ENCODE measurements at regions not wholly inside any gene's neighbourhood (a gene's known extent, or its start where the extent isn't known, plus 50 kb on each side); places are given as distances from the start of the nearest gene placed in this dataset.
A peak's percentile ranks its signal among the peaks of the same experiment; 100 is the strongest.

- DNase-seq (ENCODE audit: low read depth), result peak; percentile 10
Measured at GRCh38 chr5:112653638-112654205, 84.0 kb upstream of the APC start.

GRCh38 chr5:112655513-112655912 lies 82.2 kb upstream of the APC start:
- DNase-seq (ENCODE audit: low read depth), result no peak

- DNase-seq (ENCODE audit: low read depth), result peak; percentile 11
Measured at GRCh38 chr5:112656451-112656850, 81.2 kb upstream of the APC start.

- no peak for DNase-seq (ENCODE audit: low read depth)
Measured at GRCh38 chr5:112657804-112658203, 79.9 kb upstream of the APC start.

- DNase-seq (ENCODE audit: low read depth), result no peak
Measured at GRCh38 chr5:112660359-112660758, 77.3 kb upstream of the APC start.

GRCh38 chr5:112663146-112663545 lies 74.5 kb upstream of the APC start:
- DNase-seq (ENCODE audit: low read depth), result no peak

- DNase-seq (ENCODE audit: low read depth), result peak; percentile 52
Measured at GRCh38 chr5:112668016-112668415, 69.7 kb upstream of the APC start.

- no peak for DNase-seq (ENCODE audit: low read depth)
Measured at GRCh38 chr5:112668911-112669310, 68.8 kb upstream of the APC start.

- DNase-seq (ENCODE audit: low read depth), result no peak
Measured at GRCh38 chr5:112669328-112669963, 68.2 kb upstream of the APC start.

GRCh38 chr5:112671687-112672086 lies 66.0 kb upstream of the APC start:
- DNase-seq (ENCODE audit: low read depth), result no peak

- peak; percentile 25 for DNase-seq (ENCODE audit: low read depth)
Measured at GRCh38 chr5:112681481-112681908, 56.2 kb upstream of the APC start.

GRCh38 chr5:112682621-112683061 lies 55.0 kb upstream of the APC start:
- peak; percentile 26 for DNase-seq (ENCODE audit: low read depth)

GRCh38 chr5:112684121-112684520 lies 53.6 kb upstream of the APC start:
- no peak for DNase-seq (ENCODE audit: low read depth)

- peak; percentile 83 for DNase-seq (ENCODE audit: low read depth)
Measured at GRCh38 chr5:112684737-112685136, 52.9 kb upstream of the APC start.

- DNase-seq (ENCODE audit: low read depth), result no peak
Measured at GRCh38 chr5:112685386-112685785, 52.3 kb upstream of the APC start.

- DNase-seq (ENCODE audit: low read depth), result no peak
Measured at GRCh38 chr5:112685931-112686330, 51.8 kb upstream of the APC start.

- DNase-seq (ENCODE audit: low read depth), result no peak
Measured at GRCh38 chr5:112686675-112687074, 51.0 kb upstream of the APC start.

- DNase-seq (ENCODE audit: low read depth), result no peak
Measured at GRCh38 chr5:112687306-112687705, 50.4 kb upstream of the APC start.
